Hematopoietic multipotent progenitor cell treated with erythropoietin and hydrocortisone succinate and interleukin-3 and kit ligand, for 15 days (in vitro differentiated cells): ENCODE measurements at regions not wholly inside any gene's neighbourhood (a gene's known extent, or its start where the extent isn't known, plus 50 kb on each side); places are given as distances from the start of the nearest gene placed in this dataset.
"Not testable (repeated sequence)": the region's sequence is repeated elsewhere in the genome, so short reads cannot be mapped to it uniquely, and the experiment has no call there.

ENCODE experiments used
- DNase-seq: peaks from one replicate; pipeline ENCODE4 v3.0.0-alpha.2; 2015; ENCODE audit warnings: low spot score

GRCh38 chr16:86889054-86889366 lies 310.7 kb downstream of the FOXL1 start:
- not testable (repeated sequence) for DNase-seq

- no peak for DNase-seq
Measured at GRCh38 chr16:86889974-86890373, 311.6 kb downstream of the FOXL1 start.

GRCh38 chr16:86891121-86891520 lies 312.8 kb downstream of the FOXL1 start:
- no peak for DNase-seq

GRCh38 chr16:86891631-86892030 lies 313.3 kb downstream of the FOXL1 start:
- DNase-seq: no peak

- no peak for DNase-seq
Measured at GRCh38 chr16:86892509-86892908, 314.2 kb downstream of the FOXL1 start.

- DNase-seq: no peak
Measured at GRCh38 chr16:86893506-86893905, 315.2 kb downstream of the FOXL1 start.

- DNase-seq: no peak
Measured at GRCh38 chr16:86894029-86894567, 315.7 kb downstream of the FOXL1 start.

- no peak for DNase-seq
Measured at GRCh38 chr16:86894925-86895324, 316.6 kb downstream of the FOXL1 start.

GRCh38 chr16:86895606-86896005 lies 317.3 kb downstream of the FOXL1 start:
- no peak for DNase-seq

- no peak for DNase-seq
Measured at GRCh38 chr16:86896976-86897375, 318.6 kb downstream of the FOXL1 start.

- DNase-seq: no peak
Measured at GRCh38 chr16:86897486-86897885, 319.1 kb downstream of the FOXL1 start.

- DNase-seq: no peak
Measured at GRCh38 chr16:86898386-86898785, 320.0 kb downstream of the FOXL1 start.

GRCh38 chr16:86899151-86899550 lies 320.8 kb downstream of the FOXL1 start:
- no peak for DNase-seq

- DNase-seq: no peak
Measured at GRCh38 chr16:86899757-86900156, 321.4 kb downstream of the FOXL1 start.

- DNase-seq: no peak
Measured at GRCh38 chr16:86901483-86901882, 323.1 kb downstream of the FOXL1 start.

- no peak for DNase-seq
Measured at GRCh38 chr16:86902656-86903001, 324.3 kb downstream of the FOXL1 start.

- DNase-seq: no peak
Measured at GRCh38 chr16:86903068-86903467, 324.7 kb downstream of the FOXL1 start.

- no peak for DNase-seq
Measured at GRCh38 chr16:86905302-86905701, 327.0 kb downstream of the FOXL1 start.

- DNase-seq: no peak
Measured at GRCh38 chr16:86906623-86907022, 328.3 kb downstream of the FOXL1 start.

- DNase-seq: no peak
Measured at GRCh38 chr16:86909359-86910160, 331.2 kb downstream of the FOXL1 start.

GRCh38 chr16:86910161-86910769 lies 331.9 kb downstream of the FOXL1 start:
- no peak for DNase-seq

- DNase-seq: no peak
Measured at GRCh38 chr16:86911437-86911958, 333.1 kb downstream of the FOXL1 start.

- DNase-seq: no peak
Measured at GRCh38 chr16:86913886-86914285, 335.5 kb downstream of the FOXL1 start.
